ENCODE measurements at regions not wholly inside any gene's neighbourhood (a gene's known extent, or its start where the extent isn't known, plus 50 kb on each side); places are given as distances from the start of the nearest gene placed in this dataset.

GRCh38 chr10:4663162-4663992, 162.6 kb upstream of the AKR1E2 start (continued):
- no peak for TF ChIP-seq ZNF217 (CRISPR knock-in tag; IDR thresholded peaks at IDR 0.05)
- peak; percentile 31; the same call in 1 of the 2 replicates for TF ChIP-seq PTRF (tag; IDR thresholded peaks at IDR 0.05)
- TF ChIP-seq GATAD2A (IDR thresholded peaks at IDR 0.05), result no peak
- TF ChIP-seq, protein P1, sequence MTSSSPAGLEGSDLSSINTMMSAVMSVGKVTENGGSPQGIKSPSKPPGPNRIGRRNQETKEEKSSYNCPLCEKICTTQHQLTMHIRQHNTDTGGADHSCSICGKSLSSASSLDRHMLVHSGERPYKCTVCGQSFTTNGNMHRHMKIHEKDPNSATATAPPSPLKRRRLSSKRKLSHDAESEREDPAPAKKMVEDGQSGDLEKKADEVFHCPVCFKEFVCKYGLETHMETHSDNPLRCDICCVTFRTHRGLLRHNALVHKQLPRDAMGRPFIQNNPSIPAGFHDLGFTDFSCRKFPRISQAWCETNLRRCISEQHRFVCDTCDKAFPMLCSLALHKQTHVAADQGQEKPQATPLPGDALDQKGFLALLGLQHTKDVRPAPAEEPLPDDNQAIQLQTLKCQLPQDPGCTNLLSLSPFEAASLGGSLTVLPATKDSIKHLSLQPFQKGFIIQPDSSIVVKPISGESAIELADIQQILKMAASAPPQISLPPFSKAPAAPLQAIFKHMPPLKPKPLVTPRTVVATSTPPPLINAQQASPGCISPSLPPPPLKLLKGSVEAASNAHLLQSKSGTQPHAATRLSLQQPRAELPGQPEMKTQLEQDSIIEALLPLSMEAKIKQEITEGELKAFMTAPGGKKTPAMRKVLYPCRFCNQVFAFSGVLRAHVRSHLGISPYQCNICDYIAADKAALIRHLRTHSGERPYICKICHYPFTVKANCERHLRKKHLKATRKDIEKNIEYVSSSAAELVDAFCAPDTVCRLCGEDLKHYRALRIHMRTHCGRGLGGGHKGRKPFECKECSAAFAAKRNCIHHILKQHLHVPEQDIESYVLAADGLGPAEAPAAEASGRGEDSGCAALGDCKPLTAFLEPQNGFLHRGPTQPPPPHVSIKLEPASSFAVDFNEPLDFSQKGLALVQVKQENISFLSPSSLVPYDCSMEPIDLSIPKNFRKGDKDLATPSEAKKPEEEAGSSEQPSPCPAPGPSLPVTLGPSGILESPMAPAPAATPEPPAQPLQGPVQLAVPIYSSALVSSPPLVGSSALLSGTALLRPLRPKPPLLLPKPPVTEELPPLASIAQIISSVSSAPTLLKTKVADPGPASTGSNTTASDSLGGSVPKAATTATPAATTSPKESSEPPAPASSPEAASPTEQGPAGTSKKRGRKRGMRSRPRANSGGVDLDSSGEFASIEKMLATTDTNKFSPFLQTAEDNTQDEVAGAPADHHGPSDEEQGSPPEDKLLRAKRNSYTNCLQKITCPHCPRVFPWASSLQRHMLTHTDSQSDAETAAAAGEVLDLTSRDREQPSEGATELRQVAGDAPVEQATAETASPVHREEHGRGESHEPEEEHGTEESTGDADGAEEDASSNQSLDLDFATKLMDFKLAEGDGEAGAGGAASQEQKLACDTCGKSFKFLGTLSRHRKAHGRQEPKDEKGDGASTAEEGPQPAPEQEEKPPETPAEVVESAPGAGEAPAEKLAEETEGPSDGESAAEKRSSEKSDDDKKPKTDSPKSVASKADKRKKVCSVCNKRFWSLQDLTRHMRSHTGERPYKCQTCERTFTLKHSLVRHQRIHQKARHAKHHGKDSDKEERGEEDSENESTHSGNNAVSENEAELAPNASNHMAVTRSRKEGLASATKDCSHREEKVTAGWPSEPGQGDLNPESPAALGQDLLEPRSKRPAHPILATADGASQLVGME (CRISPR knock-in tag; IDR thresholded peaks at IDR 0.05), result no peak
- TF ChIP-seq, protein P2, sequence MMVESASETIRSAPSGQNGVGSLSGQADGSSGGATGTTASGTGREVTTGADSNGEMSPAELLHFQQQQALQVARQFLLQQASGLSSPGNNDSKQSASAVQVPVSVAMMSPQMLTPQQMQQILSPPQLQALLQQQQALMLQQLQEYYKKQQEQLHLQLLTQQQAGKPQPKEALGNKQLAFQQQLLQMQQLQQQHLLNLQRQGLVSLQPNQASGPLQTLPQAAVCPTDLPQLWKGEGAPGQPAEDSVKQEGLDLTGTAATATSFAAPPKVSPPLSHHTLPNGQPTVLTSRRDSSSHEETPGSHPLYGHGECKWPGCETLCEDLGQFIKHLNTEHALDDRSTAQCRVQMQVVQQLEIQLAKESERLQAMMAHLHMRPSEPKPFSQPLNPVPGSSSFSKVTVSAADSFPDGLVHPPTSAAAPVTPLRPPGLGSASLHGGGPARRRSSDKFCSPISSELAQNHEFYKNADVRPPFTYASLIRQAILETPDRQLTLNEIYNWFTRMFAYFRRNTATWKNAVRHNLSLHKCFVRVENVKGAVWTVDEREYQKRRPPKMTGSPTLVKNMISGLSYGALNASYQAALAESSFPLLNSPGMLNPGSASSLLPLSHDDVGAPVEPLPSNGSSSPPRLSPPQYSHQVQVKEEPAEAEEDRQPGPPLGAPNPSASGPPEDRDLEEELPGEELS (CRISPR knock-in tag; IDR thresholded peaks at IDR 0.05; ENCODE audit: borderline replicate concordance), result no peak
- no peak for TF ChIP-seq GTF2A2 (tag; IDR thresholded peaks at IDR 0.05)
- TF ChIP-seq EP400 (IDR thresholded peaks at IDR 0.05), result peak; percentile 48; the same call in 1 of the 2 replicates
- no peak for TF ChIP-seq KAT8 (IDR thresholded peaks at IDR 0.05; ENCODE audit: low read depth)
- no peak for TF ChIP-seq ZNF830 (CRISPR knock-in tag; IDR thresholded peaks at IDR 0.05)
- TF ChIP-seq ZNF766 (CRISPR knock-in tag; conservative IDR thresholded peaks at IDR 0.05), result peak; percentile 70; the same call in 1 of the 2 replicates
- TF ChIP-seq MIER1 (IDR thresholded peaks at IDR 0.05; ENCODE audit: low read depth), result no peak
- TF ChIP-seq, protein P3, sequence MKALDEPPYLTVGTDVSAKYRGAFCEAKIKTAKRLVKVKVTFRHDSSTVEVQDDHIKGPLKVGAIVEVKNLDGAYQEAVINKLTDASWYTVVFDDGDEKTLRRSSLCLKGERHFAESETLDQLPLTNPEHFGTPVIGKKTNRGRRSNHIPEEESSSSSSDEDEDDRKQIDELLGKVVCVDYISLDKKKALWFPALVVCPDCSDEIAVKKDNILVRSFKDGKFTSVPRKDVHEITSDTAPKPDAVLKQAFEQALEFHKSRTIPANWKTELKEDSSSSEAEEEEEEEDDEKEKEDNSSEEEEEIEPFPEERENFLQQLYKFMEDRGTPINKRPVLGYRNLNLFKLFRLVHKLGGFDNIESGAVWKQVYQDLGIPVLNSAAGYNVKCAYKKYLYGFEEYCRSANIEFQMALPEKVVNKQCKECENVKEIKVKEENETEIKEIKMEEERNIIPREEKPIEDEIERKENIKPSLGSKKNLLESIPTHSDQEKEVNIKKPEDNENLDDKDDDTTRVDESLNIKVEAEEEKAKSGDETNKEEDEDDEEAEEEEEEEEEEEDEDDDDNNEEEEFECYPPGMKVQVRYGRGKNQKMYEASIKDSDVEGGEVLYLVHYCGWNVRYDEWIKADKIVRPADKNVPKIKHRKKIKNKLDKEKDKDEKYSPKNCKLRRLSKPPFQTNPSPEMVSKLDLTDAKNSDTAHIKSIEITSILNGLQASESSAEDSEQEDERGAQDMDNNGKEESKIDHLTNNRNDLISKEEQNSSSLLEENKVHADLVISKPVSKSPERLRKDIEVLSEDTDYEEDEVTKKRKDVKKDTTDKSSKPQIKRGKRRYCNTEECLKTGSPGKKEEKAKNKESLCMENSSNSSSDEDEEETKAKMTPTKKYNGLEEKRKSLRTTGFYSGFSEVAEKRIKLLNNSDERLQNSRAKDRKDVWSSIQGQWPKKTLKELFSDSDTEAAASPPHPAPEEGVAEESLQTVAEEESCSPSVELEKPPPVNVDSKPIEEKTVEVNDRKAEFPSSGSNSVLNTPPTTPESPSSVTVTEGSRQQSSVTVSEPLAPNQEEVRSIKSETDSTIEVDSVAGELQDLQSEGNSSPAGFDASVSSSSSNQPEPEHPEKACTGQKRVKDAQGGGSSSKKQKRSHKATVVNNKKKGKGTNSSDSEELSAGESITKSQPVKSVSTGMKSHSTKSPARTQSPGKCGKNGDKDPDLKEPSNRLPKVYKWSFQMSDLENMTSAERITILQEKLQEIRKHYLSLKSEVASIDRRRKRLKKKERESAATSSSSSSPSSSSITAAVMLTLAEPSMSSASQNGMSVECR (CRISPR knock-in tag; IDR thresholded peaks at IDR 0.05), result no peak
- no peak for TF ChIP-seq WHSC1 (IDR thresholded peaks at IDR 0.05; ENCODE audit: low read length)
- no peak for TF ChIP-seq ZFP36 (IDR thresholded peaks at IDR 0.05; ENCODE audit: low read depth, low read length, partially characterized antibody)
- peak; percentile 47 for TF ChIP-seq ATF7 (IDR thresholded peaks at IDR 0.05)
- TF ChIP-seq TRIM24 (IDR thresholded peaks at IDR 0.05), result peak; percentile 16 to 65; a peak in 2 of 4 replicates

Measured in K562 (cell line).